AG04450 (cell line): ENCODE measurements at regions not wholly inside any gene's neighbourhood (a gene's known extent, or its start where the extent isn't known, plus 50 kb on each side); places are given as distances from the start of the nearest gene placed in this dataset.

Source experiments
- CTCF ChIA-PET: fragments of 300-600, 350-600 bp; formaldehyde crosslinking; extraction: SDS; loops from one replicate; lab custom pipeline; 2022; ENCODE audit warnings: antibody characterized with exemption, inconsistent platforms; lab: Charles Lee
- POLR2A ChIA-PET: fragments of 350-600 bp; formaldehyde crosslinking; extraction: SDS; loops from one replicate; lab custom pipeline; 2021; ENCODE audit warnings: antibody characterized with exemption, inconsistent platforms; lab: Yijun Ruan, JAX
- DNase-seq: peaks from one replicate; pipeline ENCODE4 v3.0.0-alpha.2; 2011; ENCODE audit warnings: low read depth, low spot score
- H3K27ac ChIP-seq: one replicate; pipeline ENCODE4 v1.5.1; 2012; ENCODE audit warnings: low read depth, low read length, control low read depth
- H3K27me3 ChIP-seq: one replicate; pipeline ENCODE4 v1.6.0; 2012; ENCODE audit warnings: low read length; ENCODE audit not compliant: control insufficient read depth, insufficient read depth
- H3K4me3 ChIP-seq: 2 replicates; pipeline ENCODE4 v1.5.1; 2011; ENCODE audit warnings: mild to moderate bottlenecking, low read depth, low read length, control low read depth
- H3K9me3 ChIP-seq: 2 replicates; pipeline ENCODE4 v1.5.1; 2012; ENCODE audit warnings: low read length; ENCODE audit not compliant: control insufficient read depth, insufficient read depth
- TF ChIP-seq, protein P1 (sequence below): IDR thresholded peaks from 2 replicates; pipeline ENCODE4 v1.5.1; 2011; ENCODE audit warnings: low read depth, low read length, control low read depth, inconsistent platforms

DNA sequence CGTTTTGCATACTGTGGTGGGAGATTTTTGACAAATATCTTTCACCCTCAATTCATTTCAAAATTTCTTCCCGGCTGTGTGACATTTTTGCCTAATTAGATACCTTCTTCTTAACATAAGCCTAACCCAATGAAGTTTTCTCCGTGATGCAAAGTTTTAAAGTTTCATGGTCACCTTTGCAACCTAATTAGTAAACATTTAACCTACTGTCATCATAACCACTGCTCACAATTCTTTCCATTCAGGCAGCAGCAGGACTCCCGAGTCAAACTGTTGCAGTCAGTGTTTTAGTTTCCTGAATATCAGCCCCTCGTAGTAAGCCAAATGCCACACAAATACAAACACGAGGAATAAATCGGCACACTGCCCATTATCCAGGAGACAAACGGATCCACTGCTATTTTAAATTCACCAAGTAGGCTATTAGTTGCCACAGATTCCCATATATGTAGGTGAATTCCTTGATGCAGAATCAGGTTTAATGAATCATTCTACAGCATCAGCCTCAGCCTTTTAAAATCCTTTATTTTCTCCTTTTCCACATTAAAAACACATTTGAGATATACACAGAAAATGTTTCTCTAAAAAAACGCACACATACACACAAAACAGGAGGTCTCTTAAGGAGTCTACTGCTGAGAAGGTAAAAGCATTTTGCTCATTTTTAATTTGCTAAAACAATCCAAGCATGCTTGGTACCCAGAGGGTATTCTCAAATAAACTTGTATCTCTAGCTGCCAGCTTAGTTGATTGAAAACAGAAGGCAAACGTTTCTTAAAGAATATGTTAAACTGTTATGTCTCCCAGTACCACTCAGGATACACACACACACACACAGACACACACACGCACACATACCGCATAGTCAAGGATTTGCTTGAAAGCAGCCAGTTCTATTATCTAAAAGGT is 106.5 kb upstream of the KCTD1 start:
- DNase-seq, result no peak
- TF ChIP-seq, protein P1, sequence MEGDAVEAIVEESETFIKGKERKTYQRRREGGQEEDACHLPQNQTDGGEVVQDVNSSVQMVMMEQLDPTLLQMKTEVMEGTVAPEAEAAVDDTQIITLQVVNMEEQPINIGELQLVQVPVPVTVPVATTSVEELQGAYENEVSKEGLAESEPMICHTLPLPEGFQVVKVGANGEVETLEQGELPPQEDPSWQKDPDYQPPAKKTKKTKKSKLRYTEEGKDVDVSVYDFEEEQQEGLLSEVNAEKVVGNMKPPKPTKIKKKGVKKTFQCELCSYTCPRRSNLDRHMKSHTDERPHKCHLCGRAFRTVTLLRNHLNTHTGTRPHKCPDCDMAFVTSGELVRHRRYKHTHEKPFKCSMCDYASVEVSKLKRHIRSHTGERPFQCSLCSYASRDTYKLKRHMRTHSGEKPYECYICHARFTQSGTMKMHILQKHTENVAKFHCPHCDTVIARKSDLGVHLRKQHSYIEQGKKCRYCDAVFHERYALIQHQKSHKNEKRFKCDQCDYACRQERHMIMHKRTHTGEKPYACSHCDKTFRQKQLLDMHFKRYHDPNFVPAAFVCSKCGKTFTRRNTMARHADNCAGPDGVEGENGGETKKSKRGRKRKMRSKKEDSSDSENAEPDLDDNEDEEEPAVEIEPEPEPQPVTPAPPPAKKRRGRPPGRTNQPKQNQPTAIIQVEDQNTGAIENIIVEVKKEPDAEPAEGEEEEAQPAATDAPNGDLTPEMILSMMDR, result no peak
- Histone ChIP-seq H3K4me3 (no peak overlapping the region), H3K9me3 (no peaks in the 10 kb centered on the region; the same call in 1 of the 2 replicates), H3K27me3 (peaks cover 44% of the 10 kb centered on the region), H3K27ac (no peak overlapping the region)
- ChIA-PET POLR2A (no interaction called here), CTCF (interaction anchor here (0.6 to 1.7 kb wide), 3 partner anchors 167 to 272 kb away, joined by 4 to 15 read pairs (median 7); no protein-coding TSS in a partner anchor)

- Histone ChIP-seq H3K27ac (no peak overlapping the region), H3K27me3 (peaks cover 45% of the 10 kb centered on the region), H3K4me3 (no peak overlapping the region), H3K9me3 (no peaks in the 10 kb centered on the region; the same call in 1 of the 2 replicates)
- ChIA-PET POLR2A (interaction anchor here (0.6 kb wide), 1 partner anchor 106 kb away, joined by 3 read pairs; the partner anchor contains the start of gene KCTD1), CTCF (interaction anchor here (1.6 to 1.7 kb wide), 2 partner anchors 249 to 271 kb away, joined by 7 to 15 read pairs; no protein-coding TSS in a partner anchor)
- no peak for DNase-seq
- TF ChIP-seq, protein P1, result no peak
These were observed 105.7 kb upstream of the KCTD1 start for GRCh38 chr18:26653943-26654615.

- DNase-seq, result no peak
- POLR2A ChIA-PET, result no interaction called here
- CTCF ChIA-PET, result interaction anchor here (1.3 kb wide), 1 partner anchor 247 kb away, joined by 4 read pairs; no protein-coding TSS in a partner anchor
- Histone ChIP-seq H3K27ac (no peak overlapping the region), H3K9me3 (no peaks in the 10 kb centered on the region; the same call in 1 of the 2 replicates), H3K4me3 (no peak overlapping the region), H3K27me3 (peaks cover 33% of the 10 kb centered on the region)
- TF ChIP-seq, protein P1, result no peak
These were observed 104.1 kb upstream of the KCTD1 start for GRCh38 chr18:26652501-26652900.

DNA sequence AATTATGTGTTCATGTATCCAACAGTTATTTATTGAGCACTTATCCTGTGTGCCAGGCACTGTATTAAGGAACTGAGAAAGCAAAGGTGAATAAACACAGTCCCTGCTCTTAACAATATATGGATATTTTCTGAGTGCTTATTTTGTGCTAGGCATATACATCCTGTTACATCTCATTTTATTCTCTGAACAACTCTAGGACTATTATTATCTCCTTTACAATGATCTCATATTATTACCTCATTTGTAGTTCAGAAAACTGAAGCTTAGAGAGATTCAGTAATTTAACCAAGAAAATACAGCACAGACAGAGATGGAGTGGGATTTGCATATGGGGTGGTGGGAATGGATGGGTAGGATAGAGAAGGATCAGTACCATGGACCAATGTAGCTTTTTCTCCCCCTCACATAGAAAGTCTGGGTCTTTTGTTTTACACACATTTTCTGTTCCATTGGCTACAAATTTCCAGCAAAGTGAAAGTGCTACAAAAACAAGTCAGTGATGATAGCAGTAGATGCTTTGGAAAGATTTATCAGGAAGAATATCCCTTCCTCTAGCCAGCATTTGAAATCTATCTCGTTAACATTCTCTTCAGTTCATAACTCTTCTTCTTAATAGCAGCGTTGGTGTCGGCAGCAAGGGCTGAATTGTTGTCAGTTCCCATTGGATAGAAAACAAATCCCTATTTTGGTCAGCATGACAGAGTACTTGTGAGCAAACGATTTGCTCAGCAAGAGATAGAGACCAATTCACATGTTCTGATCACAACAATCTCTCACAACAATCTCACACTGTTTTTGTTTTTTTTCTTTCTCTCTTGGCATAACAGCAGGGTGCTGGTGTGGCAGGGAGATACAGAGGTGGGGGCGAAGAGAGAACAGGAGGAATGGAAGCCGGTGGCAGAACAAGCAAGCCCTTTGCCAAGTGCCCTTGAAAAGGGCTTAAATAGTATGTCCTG is 102.2 kb upstream of the KCTD1 start:
- ChIA-PET POLR2A (no interaction called here), CTCF (interaction anchor here (0.6 to 7.6 kb wide), 3 partner anchors 245 to 783 kb away, joined by 4 to 82 read pairs (median 4); no protein-coding TSS in a partner anchor)
- Histone ChIP-seq H3K27me3 (peaks cover 23% of the 10 kb centered on the region), H3K4me3 (no peak overlapping the region), H3K27ac (no peak overlapping the region), H3K9me3 (no peaks in the 10 kb centered on the region; the same call in 1 of the 2 replicates)
- DNase-seq, result no peak
- TF ChIP-seq, protein P1, result no peak
